Large intestine (tissue), 3 donors: ENCODE measurements at regions not wholly inside any gene's neighbourhood (a gene's known extent, or its start where the extent isn't known, plus 50 kb on each side); places are given as distances from the start of the nearest gene placed in this dataset.

ENCODE experiments used
- DNase-seq, 2 donors: peaks; one replicate each; pipeline versions ENCODE4 v3.0.0 to v3.0.0-alpha.2; 2013
- H3K27ac ChIP-seq: one replicate; pipeline ENCODE4 v1.5.1; 2013; ENCODE audit warnings: low read length
- H3K27me3 ChIP-seq: 2 replicates; pipeline ENCODE4 v1.6.1; 2013; ENCODE audit warnings: low read length; ENCODE audit not compliant: control insufficient read depth, insufficient read depth
- H3K36me3 ChIP-seq: 2 replicates; pipeline ENCODE4 v1.6.1; 2013; ENCODE audit warnings: low read length; ENCODE audit not compliant: control insufficient read depth, insufficient read depth
- H3K4me1 ChIP-seq: one replicate; pipeline ENCODE4 v1.6.1; 2013; ENCODE audit warnings: low read length; ENCODE audit not compliant: control insufficient read depth, insufficient read depth
- H3K4me3 ChIP-seq: one replicate; pipeline ENCODE4 v1.5.1; 2013; ENCODE audit warnings: low read length
- H3K9me3 ChIP-seq: one replicate; pipeline ENCODE4 v1.6.1; 2013; ENCODE audit warnings: mild to moderate bottlenecking, low read depth, low read length, moderate library complexity; ENCODE audit not compliant: control insufficient read depth
- WGBS: methylation state at CpG from one replicate; pipeline ENCODE4 v1.1.5; 2013; ENCODE audit warnings: low lambda C conversion rate; ENCODE audit not compliant: insufficient coverage; 5-methylcytosine and 5-hydroxymethylcytosine counted together

- Histone ChIP-seq H3K36me3 (no peaks in the 10 kb centered on the region), H3K4me1 (no peaks in the 10 kb centered on the region), H3K27ac (no peak overlapping the region), H3K4me3 (no peak overlapping the region), H3K9me3 (no peaks in the 10 kb centered on the region), H3K27me3 (no peaks in the 10 kb centered on the region)
- no peak for DNase-seq
- 71% methylated on average over 2 of the region's 2 CpGs for WGBS
Measured at GRCh38 chr6:97449444-97449966, 166.5 kb upstream of the MMS22L start.

- H3K27me3 ChIP-seq: no peaks in the 10 kb centered on the region
- WGBS: 83% methylated on average over 1 of the region's 3 CpGs
- no peak for DNase-seq
- H3K36me3 ChIP-seq: no peaks in the 10 kb centered on the region
- H3K4me1 ChIP-seq: no peaks in the 10 kb centered on the region
- no peak overlapping the region for H3K27ac ChIP-seq
- no peak overlapping the region for H3K4me3 ChIP-seq
- H3K9me3 ChIP-seq: no peaks in the 10 kb centered on the region
Measured at GRCh38 chr6:97450087-97450486, 167.1 kb upstream of the MMS22L start.

- Histone ChIP-seq H3K9me3 (no peaks in the 10 kb centered on the region), H3K4me3 (no peak overlapping the region), H3K36me3 (no peaks in the 10 kb centered on the region), H3K27ac (no peak overlapping the region), H3K4me1 (no peaks in the 10 kb centered on the region), H3K27me3 (no peaks in the 10 kb centered on the region)
- no CpG with 5 or more reads among the region's 3 CpGs for WGBS
- DNase-seq: no peak
Measured at GRCh38 chr6:97456070-97456469, 173.1 kb upstream of the MMS22L start.

- WGBS: no CpG with 5 or more reads among the region's 3 CpGs
Measured at GRCh38 chr6:97459535-97459934, 176.5 kb upstream of the MMS22L start.

GRCh38 chr6:97459986-97460385, 177.0 kb upstream of the MMS22L start:
- Histone ChIP-seq H3K27me3 (no peaks in the 10 kb centered on the region), H3K36me3 (no peaks in the 10 kb centered on the region), H3K27ac (no peak overlapping the region), H3K9me3 (no peaks in the 10 kb centered on the region), H3K4me3 (no peak overlapping the region), H3K4me1 (no peaks in the 10 kb centered on the region)
- WGBS: no CpG with 5 or more reads among the region's 1 CpG
- no peak for DNase-seq

More at GRCh38 chr6:97459535-97459934, 176.5 kb upstream of the MMS22L start:
- no peaks in the 10 kb centered on the region for H3K27me3 ChIP-seq
- DNase-seq: no peak
- H3K4me3 ChIP-seq: no peak overlapping the region
- no peaks in the 10 kb centered on the region for H3K4me1 ChIP-seq
- no peaks in the 10 kb centered on the region for H3K36me3 ChIP-seq
- no peaks in the 10 kb centered on the region for H3K9me3 ChIP-seq
- H3K27ac ChIP-seq: no peak overlapping the region

- Histone ChIP-seq H3K4me3 (no peak overlapping the region), H3K4me1 (no peaks in the 10 kb centered on the region), H3K27me3 (no peaks in the 10 kb centered on the region), H3K9me3 (no peaks in the 10 kb centered on the region), H3K36me3 (no peaks in the 10 kb centered on the region), H3K27ac (no peak overlapping the region)
- 88% methylated on average over 5 of the region's 7 CpGs for WGBS
- DNase-seq: no peak
Measured at GRCh38 chr6:97460394-97461080, 177.5 kb upstream of the MMS22L start.

GRCh38 chr6:97461218-97461617, 178.2 kb upstream of the MMS22L start:
- H3K9me3 ChIP-seq: no peaks in the 10 kb centered on the region
- WGBS: no CpG with 5 or more reads among the region's 3 CpGs
- H3K27ac ChIP-seq: no peak overlapping the region

GRCh38 chr6:97462031-97462430, 179.0 kb upstream of the MMS22L start:
- no peaks in the 10 kb centered on the region for H3K27me3 ChIP-seq
- no peaks in the 10 kb centered on the region for H3K9me3 ChIP-seq
- no peak overlapping the region for H3K27ac ChIP-seq
- no CpG with 5 or more reads among the region's 3 CpGs for WGBS
- no peak for DNase-seq
- H3K4me1 ChIP-seq: no peaks in the 10 kb centered on the region
- no peaks in the 10 kb centered on the region for H3K36me3 ChIP-seq
- no peak overlapping the region for H3K4me3 ChIP-seq

More at GRCh38 chr6:97461218-97461617, 178.2 kb upstream of the MMS22L start:
- Histone ChIP-seq H3K4me1 (no peaks in the 10 kb centered on the region), H3K27me3 (no peaks in the 10 kb centered on the region), H3K36me3 (no peaks in the 10 kb centered on the region), H3K4me3 (no peak overlapping the region)
- DNase-seq: no peak

- H3K27ac ChIP-seq: no peak overlapping the region
- H3K36me3 ChIP-seq: no peaks in the 10 kb centered on the region
- H3K4me3 ChIP-seq: no peak overlapping the region
- no peaks in the 10 kb centered on the region for H3K27me3 ChIP-seq
- WGBS: 80% methylated on average over 1 of the region's 4 CpGs
- H3K9me3 ChIP-seq: no peaks in the 10 kb centered on the region
- no peak for DNase-seq
- no peaks in the 10 kb centered on the region for H3K4me1 ChIP-seq
Measured at GRCh38 chr6:97462938-97463598, 180.1 kb upstream of the MMS22L start.

- Histone ChIP-seq H3K36me3 (no peaks in the 10 kb centered on the region), H3K9me3 (no peaks in the 10 kb centered on the region), H3K27ac (no peak overlapping the region), H3K4me1 (no peaks in the 10 kb centered on the region), H3K27me3 (no peaks in the 10 kb centered on the region), H3K4me3 (no peak overlapping the region)
- no peak for DNase-seq
- 56% methylated on average over 1 of the region's 6 CpGs for WGBS
Measured at GRCh38 chr6:97465877-97466561, 183.0 kb upstream of the MMS22L start.
